Hepatocyte (in vitro differentiated cells): ENCODE measurements at regions not wholly inside any gene's neighbourhood (a gene's known extent, or its start where the extent isn't known, plus 50 kb on each side); places are given as distances from the start of the nearest gene placed in this dataset.

Experiments used
- EZH2phosphoT487 ChIP-seq: fragments of 200-600 bp; sonication (generic); IDR thresholded peaks from one replicate; pipeline ENCODE4 v1.6.1; 2018; ENCODE audit warnings: antibody characterized with exemption, mild to moderate bottlenecking, low read depth, moderate library complexity; ENCODE audit not compliant: unreplicated experiment, severe bottlenecking
- TF ChIP-seq, protein P1 (sequence below): fragments of 200-600 bp; sonication (generic); IDR thresholded peaks from 2 replicates; pipeline ENCODE4 v1.5.1; 2016; ENCODE audit warnings: antibody characterized with exemption, mild to moderate bottlenecking; ENCODE audit not compliant: poor library complexity

DNA sequence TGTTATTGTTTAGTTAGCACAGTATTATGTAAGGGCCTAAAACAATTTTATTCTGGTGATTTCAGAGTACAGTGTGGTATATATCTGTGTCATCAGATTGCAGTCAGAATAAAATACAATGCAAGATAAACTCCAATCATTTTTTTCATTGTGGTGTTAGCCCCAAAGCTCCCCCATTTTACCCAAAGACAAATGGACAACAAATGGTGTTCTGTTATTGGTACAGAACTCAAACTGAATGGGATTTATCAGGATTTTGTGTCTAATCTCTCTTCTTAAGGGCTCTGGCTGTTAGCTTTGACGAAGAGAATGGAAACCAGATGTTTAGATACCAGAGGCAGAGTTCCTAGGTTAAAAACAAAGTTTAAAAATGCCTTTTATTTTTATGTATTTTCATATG lies 163.1 kb upstream of the USP25 start:
- TF ChIP-seq, protein P1, sequence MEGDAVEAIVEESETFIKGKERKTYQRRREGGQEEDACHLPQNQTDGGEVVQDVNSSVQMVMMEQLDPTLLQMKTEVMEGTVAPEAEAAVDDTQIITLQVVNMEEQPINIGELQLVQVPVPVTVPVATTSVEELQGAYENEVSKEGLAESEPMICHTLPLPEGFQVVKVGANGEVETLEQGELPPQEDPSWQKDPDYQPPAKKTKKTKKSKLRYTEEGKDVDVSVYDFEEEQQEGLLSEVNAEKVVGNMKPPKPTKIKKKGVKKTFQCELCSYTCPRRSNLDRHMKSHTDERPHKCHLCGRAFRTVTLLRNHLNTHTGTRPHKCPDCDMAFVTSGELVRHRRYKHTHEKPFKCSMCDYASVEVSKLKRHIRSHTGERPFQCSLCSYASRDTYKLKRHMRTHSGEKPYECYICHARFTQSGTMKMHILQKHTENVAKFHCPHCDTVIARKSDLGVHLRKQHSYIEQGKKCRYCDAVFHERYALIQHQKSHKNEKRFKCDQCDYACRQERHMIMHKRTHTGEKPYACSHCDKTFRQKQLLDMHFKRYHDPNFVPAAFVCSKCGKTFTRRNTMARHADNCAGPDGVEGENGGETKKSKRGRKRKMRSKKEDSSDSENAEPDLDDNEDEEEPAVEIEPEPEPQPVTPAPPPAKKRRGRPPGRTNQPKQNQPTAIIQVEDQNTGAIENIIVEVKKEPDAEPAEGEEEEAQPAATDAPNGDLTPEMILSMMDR: no peak
- no peak for TF ChIP-seq EZH2phosphoT487
